ENCODE measurements at regions not wholly inside any gene's neighbourhood (a gene's known extent, or its start where the extent isn't known, plus 50 kb on each side); places are given as distances from the start of the nearest gene placed in this dataset.

- no peaks in the 10 kb centered on the region for H3K4me1 ChIP-seq (ENCODE audit: insufficient read depth, low read length, poor library complexity, severe bottlenecking)
- H3K4me3 ChIP-seq (ENCODE audit: low read length, poor library complexity, severe bottlenecking), result no peak overlapping the region
- no peaks in the 10 kb centered on the region for H3K79me2 ChIP-seq (ENCODE audit: insufficient read depth, low read length)
- no peaks in the 10 kb centered on the region for H3K9me2 ChIP-seq (replicated peaks; ENCODE audit: low read depth, low read length)
- H4K20me1 ChIP-seq (ENCODE audit: insufficient read depth, low read length, poor library complexity, severe bottlenecking), result no peaks in the 10 kb centered on the region
- H3K36me3 ChIP-seq (ENCODE audit: insufficient read depth, low read length), result no peaks in the 10 kb centered on the region
- no peak overlapping the region for H3K4me2 ChIP-seq (ENCODE audit: low read depth, low read length, poor library complexity, severe bottlenecking)
- H3K9me3 ChIP-seq (ENCODE audit: insufficient read depth, low read depth, low read length), result no peaks in the 10 kb centered on the region
- no peak overlapping the region for H2AFZ ChIP-seq (ENCODE audit: low read length)
- no peaks in the 10 kb centered on the region for H3K27me3 ChIP-seq (ENCODE audit: insufficient read depth, low read length, poor library complexity, severe bottlenecking)
- TF ChIP-seq EZH2phosphoT487 (IDR thresholded peaks at IDR 0.05; ENCODE audit: borderline replicate concordance) (no peak), CTCF (conservative IDR thresholded peaks at IDR 0.05; ENCODE audit: low read length) (no peak)
- no peaks in the 10 kb centered on the region for H3F3A ChIP-seq (ENCODE audit: low read depth)
- H3K9ac ChIP-seq (ENCODE audit: low read depth, low read length, poor library complexity, severe bottlenecking), result no peak overlapping the region
These were observed 140.5 kb upstream of the ATXN1 start for GRCh38 chr6:16901782-16902181.

- Histone ChIP-seq H4K20me1 (ENCODE audit: insufficient read depth, low read length, poor library complexity, severe bottlenecking) (no peaks in the 10 kb centered on the region), H3K9me3 (ENCODE audit: insufficient read depth, low read depth, low read length) (no peaks in the 10 kb centered on the region), H3K4me2 (ENCODE audit: low read depth, low read length, poor library complexity, severe bottlenecking) (no peak overlapping the region), H3K4me3 (ENCODE audit: low read length, poor library complexity, severe bottlenecking) (no peak overlapping the region), H3K9me2 (replicated peaks; ENCODE audit: low read depth, low read length) (no peaks in the 10 kb centered on the region), H3K36me3 (ENCODE audit: insufficient read depth, low read length) (no peaks in the 10 kb centered on the region), H3K27me3 (ENCODE audit: insufficient read depth, low read length, poor library complexity, severe bottlenecking) (no peaks in the 10 kb centered on the region), H3K79me2 (ENCODE audit: insufficient read depth, low read length) (no peaks in the 10 kb centered on the region), H3K9ac (ENCODE audit: low read depth, low read length, poor library complexity, severe bottlenecking) (no peak overlapping the region), H2AFZ (ENCODE audit: low read length) (no peak overlapping the region), H3F3A (ENCODE audit: low read depth) (no peaks in the 10 kb centered on the region), H3K4me1 (ENCODE audit: insufficient read depth, low read length, poor library complexity, severe bottlenecking) (no peaks in the 10 kb centered on the region)
- TF ChIP-seq CTCF (conservative IDR thresholded peaks at IDR 0.05; ENCODE audit: low read length) (no peak), EZH2phosphoT487 (IDR thresholded peaks at IDR 0.05; ENCODE audit: borderline replicate concordance) (no peak)
These were observed 140.0 kb upstream of the ATXN1 start for GRCh38 chr6:16901306-16901705.

GRCh38 chr6:16898640-16899396 is 137.6 kb upstream of the ATXN1 start:
- Histone ChIP-seq H3K4me1 (ENCODE audit: insufficient read depth, low read length, poor library complexity, severe bottlenecking) (no peaks in the 10 kb centered on the region), H3K27me3 (ENCODE audit: insufficient read depth, low read length, poor library complexity, severe bottlenecking) (no peaks in the 10 kb centered on the region), H3K36me3 (ENCODE audit: insufficient read depth, low read length) (no peaks in the 10 kb centered on the region), H3K9me3 (ENCODE audit: insufficient read depth, low read depth, low read length) (no peaks in the 10 kb centered on the region; the same call in 1 of the 2 replicates), H2AFZ (ENCODE audit: low read length) (no peak overlapping the region), H3K9me2 (replicated peaks; ENCODE audit: low read depth, low read length) (no peaks in the 10 kb centered on the region), H3K79me2 (ENCODE audit: insufficient read depth, low read length) (no peaks in the 10 kb centered on the region), H4K20me1 (ENCODE audit: insufficient read depth, low read length, poor library complexity, severe bottlenecking) (no peaks in the 10 kb centered on the region), H3F3A (ENCODE audit: low read depth) (no peaks in the 10 kb centered on the region), H3K9ac (ENCODE audit: low read depth, low read length, poor library complexity, severe bottlenecking) (no peak overlapping the region), H3K4me3 (ENCODE audit: low read length, poor library complexity, severe bottlenecking) (no peak overlapping the region), H3K4me2 (ENCODE audit: low read depth, low read length, poor library complexity, severe bottlenecking) (no peak overlapping the region)
- TF ChIP-seq EZH2phosphoT487 (IDR thresholded peaks at IDR 0.05; ENCODE audit: borderline replicate concordance) (no peak), CTCF (conservative IDR thresholded peaks at IDR 0.05; ENCODE audit: low read length) (0 out of 2 replicates have a peak, but pooled peaks have one; percentile 18)
